HL-60 (cell line): ENCODE measurements at regions not wholly inside any gene's neighbourhood (a gene's known extent, or its start where the extent isn't known, plus 50 kb on each side); places are given as distances from the start of the nearest gene placed in this dataset.

ENCODE experiments used
- DNase-seq, 2 experiments: peaks; one replicate each; pipeline ENCODE4 v3.0.0-alpha.2; 2010 to 2020; ENCODE audit warnings: low read depth in 1 of 2, low spot score in 1 of 2
- H3K27ac ChIP-seq: fragments of 250-450 bp; sonication (Bioruptor Pico); replicated peaks from 2 replicates; pipeline ENCODE4 v1.5.1; 2020; ENCODE audit warnings: mild to moderate bottlenecking, moderate library complexity
- H3K27me3 ChIP-seq: fragments of 250-450 bp; sonication (Bioruptor Pico); 2 replicates; pipeline ENCODE4 v1.5.1; 2021; ENCODE audit warnings: mild to moderate bottlenecking, moderate library complexity; ENCODE audit not compliant: insufficient read depth, poor library complexity, severe bottlenecking
- H3K4me3 ChIP-seq: replicated peaks from 2 replicates; pipeline ENCODE4 v1.5.1; 2011; ENCODE audit warnings: mild to moderate bottlenecking, control low read depth, low read length; ENCODE audit not compliant: insufficient read depth
- CTCF ChIP-seq: IDR thresholded peaks from one replicate; pipeline ENCODE4 v1.5.1; 2011; ENCODE audit warnings: low read length, control low read depth, inconsistent platforms; ENCODE audit not compliant: insufficient read depth
- GABPA ChIP-seq: IDR thresholded peaks from 2 replicates; pipeline ENCODE4 v1.6.1; 2012; ENCODE audit warnings: low read depth
- POLR2AphosphoS5 ChIP-seq: IDR thresholded peaks from 2 replicates; pipeline ENCODE4 v1.6.1; 2012; ENCODE audit warnings: low read depth
- SPI1 ChIP-seq: IDR thresholded peaks from 2 replicates; pipeline ENCODE4 v1.6.1; 2012; ENCODE audit warnings: low read depth, mild to moderate bottlenecking, borderline replicate concordance
- TF ChIP-seq, protein P1 (sequence below): IDR thresholded peaks from 2 replicates; pipeline ENCODE4 v1.6.1; 2012; ENCODE audit warnings: low read depth; ENCODE audit not compliant: insufficient replicate concordance

GRCh38 chr6:104642871-104643270 is 216.8 kb downstream of the HACE1 start:
- Histone ChIP-seq H3K4me3 (no peak overlapping the region), H3K27ac (no peak overlapping the region), H3K27me3 (no peaks in the 10 kb centered on the region)
- TF ChIP-seq GABPA: no peak
- no peak for TF ChIP-seq SPI1
- TF ChIP-seq, protein P1, sequence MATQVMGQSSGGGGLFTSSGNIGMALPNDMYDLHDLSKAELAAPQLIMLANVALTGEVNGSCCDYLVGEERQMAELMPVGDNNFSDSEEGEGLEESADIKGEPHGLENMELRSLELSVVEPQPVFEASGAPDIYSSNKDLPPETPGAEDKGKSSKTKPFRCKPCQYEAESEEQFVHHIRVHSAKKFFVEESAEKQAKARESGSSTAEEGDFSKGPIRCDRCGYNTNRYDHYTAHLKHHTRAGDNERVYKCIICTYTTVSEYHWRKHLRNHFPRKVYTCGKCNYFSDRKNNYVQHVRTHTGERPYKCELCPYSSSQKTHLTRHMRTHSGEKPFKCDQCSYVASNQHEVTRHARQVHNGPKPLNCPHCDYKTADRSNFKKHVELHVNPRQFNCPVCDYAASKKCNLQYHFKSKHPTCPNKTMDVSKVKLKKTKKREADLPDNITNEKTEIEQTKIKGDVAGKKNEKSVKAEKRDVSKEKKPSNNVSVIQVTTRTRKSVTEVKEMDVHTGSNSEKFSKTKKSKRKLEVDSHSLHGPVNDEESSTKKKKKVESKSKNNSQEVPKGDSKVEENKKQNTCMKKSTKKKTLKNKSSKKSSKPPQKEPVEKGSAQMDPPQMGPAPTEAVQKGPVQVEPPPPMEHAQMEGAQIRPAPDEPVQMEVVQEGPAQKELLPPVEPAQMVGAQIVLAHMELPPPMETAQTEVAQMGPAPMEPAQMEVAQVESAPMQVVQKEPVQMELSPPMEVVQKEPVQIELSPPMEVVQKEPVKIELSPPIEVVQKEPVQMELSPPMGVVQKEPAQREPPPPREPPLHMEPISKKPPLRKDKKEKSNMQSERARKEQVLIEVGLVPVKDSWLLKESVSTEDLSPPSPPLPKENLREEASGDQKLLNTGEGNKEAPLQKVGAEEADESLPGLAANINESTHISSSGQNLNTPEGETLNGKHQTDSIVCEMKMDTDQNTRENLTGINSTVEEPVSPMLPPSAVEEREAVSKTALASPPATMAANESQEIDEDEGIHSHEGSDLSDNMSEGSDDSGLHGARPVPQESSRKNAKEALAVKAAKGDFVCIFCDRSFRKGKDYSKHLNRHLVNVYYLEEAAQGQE: no peak
- TF ChIP-seq CTCF: no peak
- no peak for TF ChIP-seq POLR2AphosphoS5
- DNase-seq: no peak

DNA sequence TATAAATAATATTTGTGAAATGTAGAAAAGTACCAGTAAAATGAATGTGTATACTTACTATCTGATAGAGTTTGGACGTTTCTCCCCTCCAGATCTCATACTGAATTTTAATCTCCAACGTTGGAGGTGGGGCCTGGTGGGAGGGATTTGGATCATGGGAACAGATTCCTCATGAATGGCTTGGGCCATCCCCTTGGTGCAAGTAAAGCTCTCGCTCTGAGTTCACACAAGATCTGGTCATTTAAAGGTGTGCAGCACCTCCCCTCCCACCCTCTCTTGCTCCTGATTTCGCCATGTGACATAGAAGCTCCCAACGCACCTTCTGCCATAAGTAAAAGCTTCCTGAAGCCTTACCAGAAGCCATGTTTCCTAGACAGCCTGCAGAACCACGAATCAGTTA is 219.0 kb downstream of the HACE1 start:
- Histone ChIP-seq H3K27ac (no peak overlapping the region), H3K4me3 (no peak overlapping the region), H3K27me3 (no peaks in the 10 kb centered on the region)
- no peak for DNase-seq
- TF ChIP-seq, protein P1: no peak
- TF ChIP-seq POLR2AphosphoS5 (no peak), CTCF (no peak), GABPA (no peak), SPI1 (no peak)

- no peak overlapping the region for H3K27ac ChIP-seq
- no peaks in the 10 kb centered on the region for H3K27me3 ChIP-seq
- TF ChIP-seq, protein P1: no peak
- TF ChIP-seq CTCF: no peak
- TF ChIP-seq POLR2AphosphoS5: no peak
- TF ChIP-seq SPI1: no peak
- no peak for TF ChIP-seq GABPA
- no peak overlapping the region for H3K4me3 ChIP-seq
- no peak for DNase-seq
Measured at GRCh38 chr6:104640150-104640700, 219.5 kb downstream of the HACE1 start.
